Calu3 (cell line): ENCODE measurements at regions not wholly inside any gene's neighbourhood (a gene's known extent, or its start where the extent isn't known, plus 50 kb on each side); places are given as distances from the start of the nearest gene placed in this dataset.

ENCODE experiments used
- BruUV-seq: library from RNA; stranded (reverse); fragments of 400-500 nt; replicated peaks from 2 replicates; lab custom pipeline; 2021; lab: Mats Ljungman, UMichigan
- CTCF ChIA-PET: fragments of 300-600 bp; sonication (Branson Sonifier 250); formaldehyde crosslinking; loops from one replicate; lab custom pipeline; 2022; ENCODE audit warnings: antibody characterized with exemption; lab: Charles Lee
- DNase-seq: peaks from one replicate; pipeline ENCODE4 v3.0.0; 2022
- H3K27ac Mint-ChIP-seq: one replicate; pipeline ENCODE4 v1.8.0; 2022; ENCODE audit warnings: mixed read lengths; ENCODE audit not compliant: unreplicated experiment
- H3K27me3 Mint-ChIP-seq: one replicate; pipeline ENCODE4 v1.8.0; 2022; ENCODE audit warnings: mixed read lengths; ENCODE audit not compliant: unreplicated experiment
- H3K36me3 Mint-ChIP-seq: one replicate; pipeline ENCODE4 v1.8.0; 2022; ENCODE audit warnings: mild to moderate bottlenecking, moderate library complexity, mixed read lengths; ENCODE audit not compliant: insufficient read depth, unreplicated experiment
- H3K4me1 Mint-ChIP-seq: one replicate; pipeline ENCODE4 v1.8.0; 2022; ENCODE audit warnings: mild to moderate bottlenecking, low read depth, mixed read lengths; ENCODE audit not compliant: unreplicated experiment
- H3K4me3 Mint-ChIP-seq: one replicate; pipeline ENCODE4 v1.8.0; 2022; ENCODE audit warnings: mild to moderate bottlenecking, low read depth, moderate library complexity, mixed read lengths; ENCODE audit not compliant: unreplicated experiment
- H3K9me3 Mint-ChIP-seq: one replicate; pipeline ENCODE4 v1.8.0; 2022; ENCODE audit warnings: low read depth, mixed read lengths; ENCODE audit not compliant: unreplicated experiment
- intact Hi-C: fragments of 100-400 bp; cut with micrococcal nuclease; formaldehyde crosslinking; loops from one replicate; pipeline ENCODE4 v1.10.0; 2022; ENCODE audit not compliant: unreplicated experiment
- TF ChIP-seq, protein P1 (sequence below): fragments of 200-600 bp; IDR thresholded peaks from one replicate; pipeline ENCODE4 v1.8.0; 2022; ENCODE audit warnings: antibody characterized with exemption; ENCODE audit not compliant: unreplicated experiment

DNA sequence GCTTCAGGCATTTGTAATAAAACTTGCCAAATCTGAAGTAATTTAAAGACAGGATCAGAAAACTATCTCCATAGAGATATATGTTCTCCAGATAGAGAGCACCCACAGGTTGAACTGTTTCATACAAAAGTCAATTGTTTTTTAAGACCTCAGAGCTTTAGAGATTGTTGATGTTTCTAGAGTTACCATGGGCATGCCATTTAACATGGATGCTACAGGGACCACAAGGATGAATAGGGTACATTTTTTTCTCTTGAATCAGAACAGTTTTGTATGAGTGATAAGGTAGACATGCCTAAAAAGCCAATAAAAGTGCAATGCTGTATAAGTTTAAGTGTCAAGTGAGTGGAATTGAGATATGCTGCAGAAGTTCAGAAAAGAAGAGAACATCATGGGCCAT is 511.0 kb upstream of the CAMK1G start:
- BruUV-seq = no TSS peak
- Mint-ChIP-seq H3K27me3 (no peaks in the 10 kb centered on the region), H3K4me1 (no peaks in the 10 kb centered on the region), H3K27ac (no peak overlapping the region), H3K4me3 (no peak overlapping the region), H3K36me3 (no peaks in the 10 kb centered on the region), H3K9me3 (peaks cover 3% of the 10 kb centered on the region)
- TF ChIP-seq, protein P1, sequence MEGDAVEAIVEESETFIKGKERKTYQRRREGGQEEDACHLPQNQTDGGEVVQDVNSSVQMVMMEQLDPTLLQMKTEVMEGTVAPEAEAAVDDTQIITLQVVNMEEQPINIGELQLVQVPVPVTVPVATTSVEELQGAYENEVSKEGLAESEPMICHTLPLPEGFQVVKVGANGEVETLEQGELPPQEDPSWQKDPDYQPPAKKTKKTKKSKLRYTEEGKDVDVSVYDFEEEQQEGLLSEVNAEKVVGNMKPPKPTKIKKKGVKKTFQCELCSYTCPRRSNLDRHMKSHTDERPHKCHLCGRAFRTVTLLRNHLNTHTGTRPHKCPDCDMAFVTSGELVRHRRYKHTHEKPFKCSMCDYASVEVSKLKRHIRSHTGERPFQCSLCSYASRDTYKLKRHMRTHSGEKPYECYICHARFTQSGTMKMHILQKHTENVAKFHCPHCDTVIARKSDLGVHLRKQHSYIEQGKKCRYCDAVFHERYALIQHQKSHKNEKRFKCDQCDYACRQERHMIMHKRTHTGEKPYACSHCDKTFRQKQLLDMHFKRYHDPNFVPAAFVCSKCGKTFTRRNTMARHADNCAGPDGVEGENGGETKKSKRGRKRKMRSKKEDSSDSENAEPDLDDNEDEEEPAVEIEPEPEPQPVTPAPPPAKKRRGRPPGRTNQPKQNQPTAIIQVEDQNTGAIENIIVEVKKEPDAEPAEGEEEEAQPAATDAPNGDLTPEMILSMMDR = no peak
- DNase-seq = no peak
- intact Hi-C loops = no loop called here
- CTCF ChIA-PET = no interaction called here

GRCh38 chr1:209073879-209074278 is 509.6 kb upstream of the CAMK1G start:
- H3K9me3 Mint-ChIP-seq = peaks cover 3% of the 10 kb centered on the region
- no peak overlapping the region for H3K27ac Mint-ChIP-seq
- BruUV-seq = no TSS peak
- DNase-seq = no peak
- H3K36me3 Mint-ChIP-seq = no peaks in the 10 kb centered on the region
- intact Hi-C loops = no loop called here
- TF ChIP-seq, protein P1 = no peak
- CTCF ChIA-PET = no interaction called here
- no peak overlapping the region for H3K4me3 Mint-ChIP-seq
- no peaks in the 10 kb centered on the region for H3K4me1 Mint-ChIP-seq
- no peaks in the 10 kb centered on the region for H3K27me3 Mint-ChIP-seq

DNA sequence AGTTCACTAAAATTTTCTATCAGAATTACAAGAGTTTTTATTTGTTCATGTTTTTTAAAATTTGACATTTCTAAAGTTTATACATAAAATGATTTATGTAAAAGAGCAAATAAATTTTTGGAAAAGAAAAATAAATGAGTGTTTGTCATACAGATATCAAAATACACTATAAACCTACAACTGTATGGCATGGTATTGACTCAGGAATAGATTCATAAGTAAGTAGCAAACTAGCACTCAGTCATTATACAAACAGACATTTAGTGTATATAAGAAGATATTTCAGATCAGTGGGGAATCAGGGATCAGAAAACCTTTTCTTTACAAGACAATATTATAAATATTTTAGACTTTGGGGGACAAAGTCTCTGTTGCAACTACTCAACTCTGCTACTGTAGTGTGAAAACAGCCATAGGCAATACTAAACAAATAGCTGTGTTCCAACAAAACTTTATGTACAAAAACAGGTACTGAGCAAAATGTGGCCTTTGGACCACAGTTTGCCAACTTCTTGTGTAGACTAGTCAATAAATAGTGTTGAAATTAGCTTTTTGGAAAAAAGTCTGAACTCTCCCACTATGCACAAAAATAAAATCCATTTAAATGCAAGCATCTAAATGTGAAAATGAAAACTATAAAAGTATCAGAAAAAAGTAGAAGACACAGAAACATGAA is 508.8 kb upstream of the CAMK1G start:
- no TSS peak for BruUV-seq
- Mint-ChIP-seq H3K27ac (no peak overlapping the region), H3K4me3 (no peak overlapping the region), H3K36me3 (no peaks in the 10 kb centered on the region), H3K27me3 (no peaks in the 10 kb centered on the region), H3K9me3 (peaks cover 3% of the 10 kb centered on the region), H3K4me1 (no peaks in the 10 kb centered on the region)
- intact Hi-C loops = no loop called here
- TF ChIP-seq, protein P1 = no peak
- CTCF ChIA-PET = interaction anchor here (0.6 kb wide), 1 partner anchor 581 kb away, joined by 3 read pairs; no protein-coding TSS in a partner anchor
- DNase-seq = no peak

- H3K4me3 Mint-ChIP-seq = no peak overlapping the region
- peaks cover 3% of the 10 kb centered on the region for H3K9me3 Mint-ChIP-seq
- no TSS peak for BruUV-seq
- intact Hi-C loops = loop anchor here (1.0 kb wide), 1 partner anchor 114 kb away; no protein-coding TSS in a partner anchor
- DNase-seq = no peak
- peaks cover 11% of the 10 kb centered on the region for H3K4me1 Mint-ChIP-seq
- no peak overlapping the region for H3K27ac Mint-ChIP-seq
- H3K36me3 Mint-ChIP-seq = no peaks in the 10 kb centered on the region
- H3K27me3 Mint-ChIP-seq = no peaks in the 10 kb centered on the region
- TF ChIP-seq, protein P1 = no peak
- CTCF ChIA-PET = no interaction called here
Observed at GRCh38 chr1:209076688-209077087, 506.8 kb upstream of the CAMK1G start.
